Stomach (tissue), 4 donors: ENCODE measurements at regions not wholly inside any gene's neighbourhood (a gene's known extent, or its start where the extent isn't known, plus 50 kb on each side); places are given as distances from the start of the nearest gene placed in this dataset.

Experiments used
- CTCF ChIP-seq, 7 experiments: fragments of 450-650 bp in 4 of 7; fragments of 200-600 bp in 3 of 7; sonication (generic) in 3 of 7; IDR thresholded peaks; one replicate each; pipeline ENCODE4 v1.5.1; 2016 to 2019; ENCODE audit warnings: antibody characterized with exemption in 7 of 7, control low read depth in 2 of 7, mild to moderate bottlenecking in 1 of 7
- POLR2A ChIP-seq, 4 donors: fragments of 450-650 bp; IDR thresholded peaks; one replicate each; pipeline ENCODE4 v1.6.1; 2016; ENCODE audit warnings: antibody characterized with exemption in 4 of 4, control low read depth in 2 of 4, mild to moderate bottlenecking in 1 of 4, moderate library complexity in 1 of 4

GRCh38 chr13:30072818-30073186 is 222.4 kb upstream of the UBL3 start:
- TF ChIP-seq CTCF (IDR thresholded peaks at IDR 0.05) (no peak), POLR2A (IDR thresholded peaks at IDR 0.05) (no peak)
